Panc1 (cell line): ENCODE measurements at regions not wholly inside any gene's neighbourhood (a gene's known extent, or its start where the extent isn't known, plus 50 kb on each side); places are given as distances from the start of the nearest gene placed in this dataset.

Experiments used
- CTCF ChIP-seq: fragments of 450-650 bp; IDR thresholded peaks from 2 replicates; pipeline ENCODE4 v1.5.1; 2017; ENCODE audit warnings: mild to moderate bottlenecking
- POLR2AphosphoS5 ChIP-seq: IDR thresholded peaks from 2 replicates; pipeline ENCODE4 v1.6.1; 2012; ENCODE audit warnings: mild to moderate bottlenecking, low read depth, low read length, moderate library complexity
- REST ChIP-seq, 2 experiments: IDR thresholded peaks; 2 replicates each; pipeline ENCODE4 v1.6.1; 2011 to 2012; ENCODE audit warnings: low read depth in 2 of 2, control low read depth in 1 of 2, low read length in 1 of 2, mild to moderate bottlenecking in 1 of 2, moderate library complexity in 1 of 2; ENCODE audit not compliant: insufficient read depth in 1 of 2

GRCh38 chr10:30553018-30553625, 76.4 kb downstream of the LYZL2 start:
- TF ChIP-seq CTCF (no peak), REST (IDR thresholded peaks at IDR 0.05; ENCODE audit: insufficient read depth in 1 of 2, low read depth in 2 of 2, low read length in 1 of 2) (no peak), POLR2AphosphoS5 (no peak)
